Suprapubic skin (tissue), 3 donors: ENCODE measurements at regions not wholly inside any gene's neighbourhood (a gene's known extent, or its start where the extent isn't known, plus 50 kb on each side); places are given as distances from the start of the nearest gene placed in this dataset.

Experiments used
- POLR2A ChIP-seq, 2 donors: fragments of 450-650 bp; IDR thresholded peaks; one replicate each; pipeline ENCODE4 v1.6.1; 2017; ENCODE audit warnings: antibody characterized with exemption in 2 of 2, mild to moderate bottlenecking in 2 of 2, moderate library complexity in 2 of 2
- TF ChIP-seq, protein P1 (sequence below), 2 donors: fragments of 200-600 bp in 1 of 2; fragments of 450-650 bp in 1 of 2; sonication (generic) in 1 of 2; IDR thresholded peaks; one replicate each; pipeline ENCODE4 v1.5.1; 2016 to 2019; ENCODE audit warnings: antibody characterized with exemption in 2 of 2, mild to moderate bottlenecking in 1 of 2, moderate library complexity in 1 of 2

DNA sequence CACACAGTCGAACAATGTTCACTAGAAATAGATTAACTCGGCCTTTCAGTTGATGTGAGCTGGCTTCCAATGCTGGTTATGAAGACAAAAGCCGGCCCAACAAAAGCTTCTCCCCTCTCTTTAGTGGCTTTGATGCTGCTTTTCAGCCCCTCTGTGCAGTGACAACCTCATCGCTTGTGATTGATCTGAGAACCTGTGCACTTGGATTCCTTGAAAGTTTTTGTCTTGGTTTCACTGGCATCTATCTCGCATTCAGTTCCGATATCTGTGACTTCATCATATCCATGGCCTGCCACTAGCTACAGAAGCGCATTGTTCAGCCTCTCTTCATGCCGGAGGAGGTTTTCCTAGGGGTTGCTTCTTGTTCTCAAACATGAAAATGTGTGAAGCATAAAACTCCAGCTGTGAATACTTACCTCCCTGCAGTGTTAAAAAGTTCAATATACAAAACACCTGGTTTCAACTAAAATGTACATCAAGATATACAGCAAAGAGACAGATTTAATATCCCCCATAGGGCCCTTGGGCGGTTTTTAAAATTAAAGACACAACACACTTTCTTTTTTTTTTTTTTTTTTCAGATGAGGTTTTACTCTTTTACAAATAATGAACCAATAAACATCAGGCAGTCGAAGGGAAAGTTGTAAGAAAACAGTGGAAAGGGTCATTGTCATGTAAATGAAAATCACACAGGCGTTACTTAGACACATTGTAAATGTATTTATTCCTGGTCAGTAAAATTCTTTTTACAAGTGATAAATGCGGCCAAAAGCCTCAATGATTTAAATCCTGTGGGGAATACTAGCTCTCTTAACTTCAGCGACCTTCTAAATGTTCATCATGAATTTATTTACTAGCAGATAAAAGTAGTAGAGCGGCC, 1252.8 kb downstream of the EFNB2 start:
- no peak for TF ChIP-seq POLR2A (IDR thresholded peaks at IDR 0.05)
- TF ChIP-seq, protein P1, sequence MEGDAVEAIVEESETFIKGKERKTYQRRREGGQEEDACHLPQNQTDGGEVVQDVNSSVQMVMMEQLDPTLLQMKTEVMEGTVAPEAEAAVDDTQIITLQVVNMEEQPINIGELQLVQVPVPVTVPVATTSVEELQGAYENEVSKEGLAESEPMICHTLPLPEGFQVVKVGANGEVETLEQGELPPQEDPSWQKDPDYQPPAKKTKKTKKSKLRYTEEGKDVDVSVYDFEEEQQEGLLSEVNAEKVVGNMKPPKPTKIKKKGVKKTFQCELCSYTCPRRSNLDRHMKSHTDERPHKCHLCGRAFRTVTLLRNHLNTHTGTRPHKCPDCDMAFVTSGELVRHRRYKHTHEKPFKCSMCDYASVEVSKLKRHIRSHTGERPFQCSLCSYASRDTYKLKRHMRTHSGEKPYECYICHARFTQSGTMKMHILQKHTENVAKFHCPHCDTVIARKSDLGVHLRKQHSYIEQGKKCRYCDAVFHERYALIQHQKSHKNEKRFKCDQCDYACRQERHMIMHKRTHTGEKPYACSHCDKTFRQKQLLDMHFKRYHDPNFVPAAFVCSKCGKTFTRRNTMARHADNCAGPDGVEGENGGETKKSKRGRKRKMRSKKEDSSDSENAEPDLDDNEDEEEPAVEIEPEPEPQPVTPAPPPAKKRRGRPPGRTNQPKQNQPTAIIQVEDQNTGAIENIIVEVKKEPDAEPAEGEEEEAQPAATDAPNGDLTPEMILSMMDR (IDR thresholded peaks at IDR 0.05), result no peak
